ENCODE measurements at regions not wholly inside any gene's neighbourhood (a gene's known extent, or its start where the extent isn't known, plus 50 kb on each side); places are given as distances from the start of the nearest gene placed in this dataset.

- TF ChIP-seq CTCF (IDR thresholded peaks at IDR 0.05), result no peak
- no peak for TF ChIP-seq POLR2A (IDR thresholded peaks at IDR 0.05)
Observed at GRCh38 chr9:80213613-80214012, 641.8 kb downstream of the TLE4 start.
